ENCODE measurements at regions not wholly inside any gene's neighbourhood (a gene's known extent, or its start where the extent isn't known, plus 50 kb on each side); places are given as distances from the start of the nearest gene placed in this dataset.

- no peak for TF ChIP-seq CTCF (IDR thresholded peaks at IDR 0.05; ENCODE audit: low read depth, low read length, missing input control)
- TF ChIP-seq ATF3 (IDR thresholded peaks at IDR 0.05) = no peak
Observed at GRCh38 chr14:48319823-48320222, 644.4 kb upstream of the MDGA2 start.
